ENCODE measurements at regions not wholly inside any gene's neighbourhood (a gene's known extent, or its start where the extent isn't known, plus 50 kb on each side); places are given as distances from the start of the nearest gene placed in this dataset.

GRCh38 chr5:88656221-88656950 lies 226.6 kb downstream of the MEF2C start:
- intact Hi-C loops (cut with DNase I): no loop called here
- 60% methylated on average over 5 of the region's 5 CpGs for WGBS (ENCODE audit: insufficient coverage, low coverage, low lambda C conversion rate, missing lambda C conversion rate)
- Histone ChIP-seq H3K9me3 (no peaks in the 10 kb centered on the region), H3K4me1 (no peaks in the 10 kb centered on the region), H3K36me3 (no peaks in the 10 kb centered on the region), H3K4me3 (no peak overlapping the region), H3K27ac (no peak overlapping the region), H3K27me3 (peaks cover 6 to 37% of the 10 kb centered on the region in 2 donors)
- ATAC-seq (no peak), DNase-seq (no peak)
- TF ChIP-seq CTCF (IDR thresholded peaks at IDR 0.05): no peak
- no peak for TF ChIP-seq POLR2A (IDR thresholded peaks at IDR 0.05)

- H3K36me3 ChIP-seq: no peaks in the 10 kb centered on the region
- peaks cover 0 to 17% of the 10 kb centered on the region in 2 donors for H3K27me3 ChIP-seq
- DNase-seq: no peak
- no peak overlapping the region for H3K4me3 ChIP-seq
- no peak for TF ChIP-seq CTCF (IDR thresholded peaks at IDR 0.05)
- no peak for TF ChIP-seq POLR2A (IDR thresholded peaks at IDR 0.05)
- WGBS (ENCODE audit: insufficient coverage, low coverage, low lambda C conversion rate, missing lambda C conversion rate): 28% methylated on average over 2 of the region's 2 CpGs
- H3K4me1 ChIP-seq: no peaks in the 10 kb centered on the region
- intact Hi-C loops (cut with DNase I): no loop called here
- ATAC-seq: no peak
- H3K9me3 ChIP-seq: no peaks in the 10 kb centered on the region
- H3K27ac ChIP-seq: no peak overlapping the region
These were observed 229.5 kb downstream of the MEF2C start for GRCh38 chr5:88653471-88653870.

GRCh38 chr5:88647901-88648300 lies 235.1 kb downstream of the MEF2C start:
- ATAC-seq: no peak
- no peaks in the 10 kb centered on the region for H3K27me3 ChIP-seq
- H3K27ac ChIP-seq: no peak overlapping the region
- no peaks in the 10 kb centered on the region for H3K36me3 ChIP-seq
- H3K4me1 ChIP-seq: no peaks in the 10 kb centered on the region
- no peak for DNase-seq
- intact Hi-C loops (cut with DNase I): no loop called here
- no peak overlapping the region for H3K4me3 ChIP-seq
- TF ChIP-seq POLR2A (IDR thresholded peaks at IDR 0.05) (no peak), CTCF (IDR thresholded peaks at IDR 0.05) (no peak)
- WGBS (ENCODE audit: insufficient coverage, low coverage, low lambda C conversion rate, missing lambda C conversion rate): 60% methylated on average over 1 of the region's 2 CpGs
- no peaks in the 10 kb centered on the region for H3K9me3 ChIP-seq

- Histone ChIP-seq H3K4me3 (no peak overlapping the region), H3K27me3 (no peaks in the 10 kb centered on the region), H3K9me3 (no peaks in the 10 kb centered on the region), H3K27ac (no peak overlapping the region), H3K4me1 (no peaks in the 10 kb centered on the region), H3K36me3 (no peaks in the 10 kb centered on the region)
- no peak for ATAC-seq
- 33% methylated on average over 1 of the region's 1 CpG for WGBS (ENCODE audit: insufficient coverage, low coverage, low lambda C conversion rate, missing lambda C conversion rate)
- no peak for DNase-seq
- TF ChIP-seq CTCF (IDR thresholded peaks at IDR 0.05) (no peak), POLR2A (IDR thresholded peaks at IDR 0.05) (no peak)
- intact Hi-C loops (cut with DNase I): no loop called here
These were observed 236.1 kb downstream of the MEF2C start for GRCh38 chr5:88646866-88647265.
